ENCODE measurements at regions not wholly inside any gene's neighbourhood (a gene's known extent, or its start where the extent isn't known, plus 50 kb on each side); places are given as distances from the start of the nearest gene placed in this dataset.

- no peak overlapping the region for H3K27ac ChIP-seq
- intact Hi-C loops (cut with DNase I), result no loop called here
- no peaks in the 10 kb centered on the region for H3K36me3 ChIP-seq
- no peak for DNase-seq
- H3K4me3 ChIP-seq, result no peak overlapping the region
- no peaks in the 10 kb centered on the region for H3K9me3 ChIP-seq
- TF ChIP-seq POLR2A (IDR thresholded peaks at IDR 0.05), result no peak
- TF ChIP-seq CTCF (IDR thresholded peaks at IDR 0.05), result no peak
- H3K27me3 ChIP-seq, result no peaks in the 10 kb centered on the region
- H3K4me1 ChIP-seq, result no peaks in the 10 kb centered on the region
- WGBS, 2 donors, result 23 to 25% methylated on average over 1 of the region's 1 CpG
These were observed 984.3 kb downstream of the REEP3 start for GRCh38 chr10:64505501-64505900.

GRCh38 chr10:64506963-64507362 is 985.8 kb downstream of the REEP3 start:
- Histone ChIP-seq H3K27me3 (no peaks in the 10 kb centered on the region), H3K27ac (no peak overlapping the region), H3K4me1 (no peaks in the 10 kb centered on the region), H3K4me3 (no peak overlapping the region), H3K36me3 (no peaks in the 10 kb centered on the region), H3K9me3 (no peaks in the 10 kb centered on the region)
- 44 to 46% methylated on average over 3 of the region's 3 CpGs for WGBS, 2 donors
- DNase-seq, result no peak
- TF ChIP-seq CTCF (IDR thresholded peaks at IDR 0.05) (no peak), POLR2A (IDR thresholded peaks at IDR 0.05) (no peak)
- intact Hi-C loops (cut with DNase I), result no loop called here

- DNase-seq, result no peak
- Histone ChIP-seq H3K27me3 (no peaks in the 10 kb centered on the region), H3K9me3 (no peaks in the 10 kb centered on the region), H3K4me1 (no peaks in the 10 kb centered on the region), H3K4me3 (no peak overlapping the region), H3K36me3 (no peaks in the 10 kb centered on the region), H3K27ac (no peak overlapping the region)
- WGBS, 2 donors, result 49 to 50% methylated on average over 2 of the region's 2 CpGs
- intact Hi-C loops (cut with DNase I), result no loop called here
- TF ChIP-seq POLR2A (IDR thresholded peaks at IDR 0.05) (no peak), CTCF (IDR thresholded peaks at IDR 0.05) (no peak)
These were observed 986.4 kb downstream of the REEP3 start for GRCh38 chr10:64507651-64508028.

GRCh38 chr10:64508029-64508661 is 986.9 kb downstream of the REEP3 start:
- Histone ChIP-seq H3K36me3 (no peaks in the 10 kb centered on the region), H3K4me3 (no peak overlapping the region), H3K27me3 (no peaks in the 10 kb centered on the region), H3K4me1 (no peaks in the 10 kb centered on the region), H3K9me3 (no peaks in the 10 kb centered on the region), H3K27ac (no peak overlapping the region)
- no peak for DNase-seq
- intact Hi-C loops (cut with DNase I), result no loop called here
- 27 to 29% methylated on average over 2 of the region's 2 CpGs for WGBS, 2 donors
- no peak for TF ChIP-seq CTCF (IDR thresholded peaks at IDR 0.05)
- no peak for TF ChIP-seq POLR2A (IDR thresholded peaks at IDR 0.05)

- intact Hi-C loops (cut with DNase I), result no loop called here
- WGBS, 2 donors, result 20 to 32% methylated on average over 2 of the region's 2 CpGs
- Histone ChIP-seq H3K36me3 (no peaks in the 10 kb centered on the region), H3K4me1 (no peaks in the 10 kb centered on the region), H3K27me3 (no peaks in the 10 kb centered on the region), H3K4me3 (no peak overlapping the region), H3K9me3 (no peaks in the 10 kb centered on the region), H3K27ac (no peak overlapping the region)
- no peak for DNase-seq
- no peak for TF ChIP-seq CTCF (IDR thresholded peaks at IDR 0.05)
- no peak for TF ChIP-seq POLR2A (IDR thresholded peaks at IDR 0.05)
These were observed 994.9 kb downstream of the REEP3 start for GRCh38 chr10:64515970-64516699.

Data from esophagus squamous epithelium (tissue), 5 donors.